IMR-90 (cell line): ENCODE measurements at regions not wholly inside any gene's neighbourhood (a gene's known extent, or its start where the extent isn't known, plus 50 kb on each side); places are given as distances from the start of the nearest gene placed in this dataset.

Source experiments
- ATAC-seq: fragments of 200-7000 bp; cut with Tn5 transposase; 2 replicates; pipeline ENCODE4 v1.9.1; 2020; ENCODE audit warnings: low read depth, mild to moderate bottlenecking, moderate library complexity
- BruUV-seq: library from RNA; stranded (reverse); fragments of 400-500 nt; replicated peaks from 2 replicates; lab custom pipeline; 2021; lab: Mats Ljungman, UMichigan
- CTCF ChIA-PET: fragments of 300-600 bp; formaldehyde crosslinking; extraction: SDS; loops from one replicate; lab custom pipeline; 2021; ENCODE audit warnings: antibody characterized with exemption; lab: Yijun Ruan, JAX
- POLR2A ChIA-PET: fragments of 300-600 bp; sonication (Branson Sonifier 250); formaldehyde crosslinking; loops from one replicate; lab custom pipeline; 2022; ENCODE audit warnings: antibody characterized with exemption; ENCODE audit not compliant: unreplicated experiment; lab: Charles Lee
- DNase-seq: peaks from one replicate; pipeline ENCODE4 v3.0.0; 2013
- H2AFZ ChIP-seq: replicated peaks from 2 replicates; pipeline ENCODE3; 2013; ENCODE audit warnings: low read length, mild to moderate bottlenecking; ENCODE audit not compliant: poor library complexity
- H2AK5ac ChIP-seq: 2 replicates; pipeline ENCODE4 v1.6.1; 2013; ENCODE audit warnings: low read depth, low read length, inconsistent platforms
- H2AK9ac ChIP-seq: replicated peaks from 2 replicates; pipeline ENCODE3; 2013; ENCODE audit warnings: mild to moderate bottlenecking, low read depth, low read length, moderate library complexity; ENCODE audit not compliant: poor library complexity
- H2BK120ac ChIP-seq: 2 replicates; pipeline ENCODE4 v1.6.1; 2013; ENCODE audit warnings: low read depth, low read length, inconsistent platforms
- H2BK15ac ChIP-seq: 3 replicates; pipeline ENCODE4 v1.6.1; 2013; ENCODE audit warnings: low read depth, low read length, inconsistent platforms
- H2BK20ac ChIP-seq: 2 replicates; pipeline ENCODE4 v1.6.1; 2013; ENCODE audit warnings: low read depth, mild to moderate bottlenecking, inconsistent platforms, low read length, moderate library complexity
- H2BK5ac ChIP-seq: 2 replicates; pipeline ENCODE4 v1.6.1; 2013; ENCODE audit warnings: mild to moderate bottlenecking, low read depth, low read length, inconsistent platforms; ENCODE audit not compliant: poor library complexity, severe bottlenecking
- H3K14ac ChIP-seq: replicated peaks from 2 replicates; pipeline ENCODE4 v1.6.1; 2013; ENCODE audit warnings: low read depth, low read length, inconsistent platforms
- H3K18ac ChIP-seq: 2 replicates; pipeline ENCODE4 v1.6.1; 2013; ENCODE audit warnings: low read depth, low read length, control low read depth
- H3K23ac ChIP-seq: 2 replicates; pipeline ENCODE4 v1.6.1; 2013; ENCODE audit warnings: low read depth, low read length, inconsistent platforms
- H3K27ac ChIP-seq: 2 replicates; pipeline ENCODE4 v1.5.1; 2013; ENCODE audit warnings: mild to moderate bottlenecking, control low read depth, low read length; ENCODE audit not compliant: insufficient read depth
- H3K27me3 ChIP-seq: 2 replicates; pipeline ENCODE4 v1.6.1; 2013; ENCODE audit warnings: low read length; ENCODE audit not compliant: control insufficient read depth, insufficient read depth
- H3K36me3 ChIP-seq: 2 replicates; pipeline ENCODE4 v1.6.1; 2013; ENCODE audit warnings: low read length, mixed read lengths; ENCODE audit not compliant: control insufficient read depth, insufficient read depth
- H3K4ac ChIP-seq: 2 replicates; pipeline ENCODE4 v1.6.1; 2013; ENCODE audit warnings: low read depth, low read length, inconsistent platforms
- H3K4me1 ChIP-seq: 2 replicates; pipeline ENCODE4 v1.6.1; 2013; ENCODE audit warnings: low read length, mixed read lengths; ENCODE audit not compliant: control insufficient read depth, insufficient read depth
- H3K4me2 ChIP-seq: 2 replicates; pipeline ENCODE4 v1.6.1; 2013; ENCODE audit warnings: low read depth, mild to moderate bottlenecking, control low read depth, low read length, moderate library complexity
- H3K4me3 ChIP-seq: 2 replicates; pipeline ENCODE4 v1.5.1; 2013; ENCODE audit warnings: low read depth, mild to moderate bottlenecking, control low read depth, low read length, moderate library complexity; ENCODE audit not compliant: insufficient read depth
- H3K56ac ChIP-seq: 2 replicates; pipeline ENCODE4 v1.6.1; 2013; ENCODE audit warnings: low read length, inconsistent platforms; ENCODE audit not compliant: insufficient read depth; ENCODE audit errors: extremely low read depth
- H3K79me1 ChIP-seq, 2 experiments: 2 replicates each; pipeline ENCODE4 v1.6.1; 2013; ENCODE audit warnings: low read length in 2 of 2, inconsistent platforms in 1 of 2, low read depth in 1 of 2
- H3K9ac ChIP-seq: 2 replicates; pipeline ENCODE4 v1.6.1; 2013; ENCODE audit warnings: low read depth, low read length, control low read depth
- H3K9me1 ChIP-seq: 2 replicates; pipeline ENCODE4 v1.6.1; 2013; ENCODE audit warnings: low read length, inconsistent platforms; ENCODE audit not compliant: insufficient read depth
- H3K9me3 ChIP-seq: 2 replicates; pipeline ENCODE4 v1.6.1; 2013; ENCODE audit warnings: low read length; ENCODE audit not compliant: control insufficient read depth, insufficient read depth
- H4K20me1 ChIP-seq: 2 replicates; pipeline ENCODE4 v1.6.1; 2013; ENCODE audit warnings: low read length, inconsistent platforms; ENCODE audit not compliant: insufficient read depth
- H4K5ac ChIP-seq: 2 replicates; pipeline ENCODE4 v1.6.1; 2013; ENCODE audit warnings: mild to moderate bottlenecking, low read depth, low read length, control low read depth
- H4K8ac ChIP-seq, 2 experiments: 2 replicates each; pipeline ENCODE4 v1.6.1; 2013; ENCODE audit warnings: low read depth in 2 of 2, low read length in 2 of 2, control low read depth in 1 of 2, inconsistent platforms in 1 of 2
- H4K91ac ChIP-seq: 2 replicates; pipeline ENCODE4 v1.6.1; 2013; ENCODE audit warnings: low read depth, low read length, inconsistent platforms; ENCODE audit not compliant: insufficient read depth
- BHLHE40 ChIP-seq: fragments of 150-350 bp; IDR thresholded peaks from 2 replicates; pipeline ENCODE4 v1.6.1; 2016; ENCODE audit warnings: mild to moderate bottlenecking, low read depth, low read length
- CEBPB ChIP-seq: IDR thresholded peaks from 2 replicates; pipeline ENCODE4 v1.6.1; 2012; ENCODE audit warnings: low read depth, low read length, improper control_type of control experiment
- CHD1 ChIP-seq: IDR thresholded peaks from 2 replicates; pipeline ENCODE4 v1.6.1; 2012; ENCODE audit warnings: low read depth, low read length, improper control_type of control experiment
- CTCF ChIP-seq: conservative IDR thresholded peaks from 2 replicates; pipeline ENCODE4 v1.5.1; 2012; ENCODE audit warnings: mild to moderate bottlenecking, low read depth, low read length, improper control_type of control experiment
- ELK1 ChIP-seq: fragments of 150-350 bp; IDR thresholded peaks from 2 replicates; pipeline ENCODE4 v1.6.1; 2016; ENCODE audit warnings: low read depth, mild to moderate bottlenecking, low read length, moderate library complexity, borderline replicate concordance
- MAFK ChIP-seq: IDR thresholded peaks from 2 replicates; pipeline ENCODE4 v1.6.1; 2012; ENCODE audit warnings: low read depth, low read length, improper control_type of control experiment
- MAZ ChIP-seq: IDR thresholded peaks from 2 replicates; pipeline ENCODE4 v1.6.1; 2012; ENCODE audit warnings: low read depth, mild to moderate bottlenecking, low read length, improper control_type of control experiment, moderate library complexity, borderline replicate concordance
- MXI1 ChIP-seq: IDR thresholded peaks from 2 replicates; pipeline ENCODE4 v1.6.1; 2012; ENCODE audit warnings: low read depth, mild to moderate bottlenecking, low read length, moderate library complexity, borderline replicate concordance
- NFE2L2 ChIP-seq: fragments of 150-350 bp; IDR thresholded peaks from 2 replicates; pipeline ENCODE4 v1.6.1; 2016; ENCODE audit warnings: low read depth, mild to moderate bottlenecking, low read length
- POLR2A ChIP-seq: IDR thresholded peaks from 2 replicates; pipeline ENCODE4 v1.6.1; 2012; ENCODE audit warnings: mild to moderate bottlenecking, low read depth, low read length
- RAD21 ChIP-seq: IDR thresholded peaks from 2 replicates; pipeline ENCODE4 v1.6.1; 2012; ENCODE audit warnings: low read length, improper control_type of control experiment
- RCOR1 ChIP-seq: IDR thresholded peaks from 2 replicates; pipeline ENCODE4 v1.6.1; 2012; ENCODE audit warnings: mild to moderate bottlenecking, low read length, improper control_type of control experiment; ENCODE audit not compliant: insufficient replicate concordance
- RFX5 ChIP-seq: IDR thresholded peaks from 2 replicates; pipeline ENCODE4 v1.8.0; 2012; ENCODE audit warnings: low read depth, mild to moderate bottlenecking, low read length, moderate library complexity
- SMC3 ChIP-seq: fragments of 150-350 bp; IDR thresholded peaks from 2 replicates; pipeline ENCODE4 v1.6.1; 2016; ENCODE audit warnings: low read depth, mild to moderate bottlenecking, antibody characterized with exemption, low read length, moderate library complexity
- USF2 ChIP-seq: fragments of 150-350 bp; IDR thresholded peaks from 2 replicates; pipeline ENCODE4 v1.6.1; 2017; ENCODE audit warnings: mild to moderate bottlenecking, antibody characterized with exemption, low read length, low read depth
- WGBS, 2 experiments: methylation state at CpG; one replicate each; pipeline versions ENCODE4 v1.1.5 to v1.1.7; 2013; ENCODE audit warnings: missing lambda C conversion rate in 2 of 2; ENCODE audit not compliant: insufficient read length in 1 of 2; ENCODE audit errors: extremely low coverage in 2 of 2; 5-methylcytosine and 5-hydroxymethylcytosine counted together
- dilution Hi-C: fragments of 300-500 bp; cut with HindIII; formaldehyde crosslinking; loops from one replicate; pipeline ENCODE4 v1.14.3; 2018; ENCODE audit warnings: low sequenced_read_pairs; ENCODE audit not compliant: unreplicated experiment
- in situ Hi-C: fragments of 300-500 bp; cut with MboI; formaldehyde crosslinking; loops from 3 replicates; pipeline ENCODE4 v1.14.3; 2019; ENCODE audit warnings: low sequenced_read_pairs, inconsistent platforms, mixed read lengths
- intact Hi-C: fragments of 100-400 bp; cut with micrococcal nuclease; formaldehyde crosslinking; loops from 2 replicates; pipeline ENCODE4 v1.10.0; 2022

- Histone ChIP-seq H3K4ac (no peak overlapping the region), H4K91ac (no peak overlapping the region), H2BK120ac (no peak overlapping the region), H4K20me1 (no peaks in the 10 kb centered on the region), H2BK15ac (no peak overlapping the region), H2BK20ac (no peak overlapping the region), H4K5ac (no peak overlapping the region), H2AK9ac (no peak overlapping the region), H2BK5ac (no peak overlapping the region), H3K9ac (no peak overlapping the region), H3K4me3 (no peak overlapping the region), H3K36me3 (no peaks in the 10 kb centered on the region), H2AFZ (no peak overlapping the region), H3K14ac (no peak overlapping the region), H4K8ac (no peak overlapping the region), H3K9me1 (no peaks in the 10 kb centered on the region), H3K27me3 (no peaks in the 10 kb centered on the region), H3K79me1 (no peaks in the 10 kb centered on the region), H3K56ac (no peak overlapping the region), H3K4me1 (no peaks in the 10 kb centered on the region), H3K18ac (no peak overlapping the region), H2AK5ac (no peak overlapping the region), H3K27ac (no peak overlapping the region), H3K9me3 (peaks cover 3% of the 10 kb centered on the region; the same call in 1 of the 2 replicates), H3K4me2 (no peak overlapping the region), H3K23ac (no peak overlapping the region)
- no peak for ATAC-seq
- in situ Hi-C loops, result no loop called here
- CTCF ChIA-PET, result no interaction called here
- dilution Hi-C loops, result no loop called here
- WGBS, 2 experiments, result no CpG with 5 or more reads among the region's 2 CpGs
- intact Hi-C loops, result no loop called here
- POLR2A ChIA-PET, result no interaction called here
- TF ChIP-seq MAFK (no peak), NFE2L2 (no peak), CTCF (no peak), CHD1 (no peak), RCOR1 (no peak), RAD21 (no peak), BHLHE40 (no peak), USF2 (no peak), CEBPB (no peak), POLR2A (no peak), MAZ (no peak), RFX5 (no peak), ELK1 (no peak), MXI1 (no peak), SMC3 (no peak)
- no TSS peak for BruUV-seq
- no peak for DNase-seq
Observed at GRCh38 chr2:183859129-183859528, 734.9 kb downstream of the NUP35 start.
